Cardiac muscle cell (in vitro differentiated cells and primary cell): ENCODE measurements at regions not wholly inside any gene's neighbourhood (a gene's known extent, or its start where the extent isn't known, plus 50 kb on each side); places are given as distances from the start of the nearest gene placed in this dataset.

Experiments
- DNase-seq, 2 donors: peaks; one replicate each; pipeline versions ENCODE4 v3.0.0 to v3.0.0-alpha.2; 2010 to 2017; ENCODE audit warnings: low read depth in 1 of 2, low spot score in 1 of 2
- H3K27ac ChIP-seq: fragments of 200-600 bp; sonication (generic); 2 replicates; pipeline ENCODE4 v1.5.1; 2016
- H3K27me3 ChIP-seq: fragments of 200-600 bp; sonication (generic); 2 replicates; pipeline ENCODE4 v1.6.0; 2016; ENCODE audit warnings: control low read depth
- H3K36me3 ChIP-seq: fragments of 200-600 bp; sonication (generic); 2 replicates; pipeline ENCODE4 v1.5.1; 2016; ENCODE audit warnings: control low read depth
- H3K4me1 ChIP-seq: fragments of 200-600 bp; sonication (generic); 2 replicates; pipeline ENCODE4 v1.8.1; 2017; ENCODE audit warnings: low read depth, mild to moderate bottlenecking, mixed run types
- H3K4me3 ChIP-seq: fragments of 200-600 bp; sonication (generic); 2 replicates; pipeline ENCODE4 v1.5.1; 2016; ENCODE audit warnings: mild to moderate bottlenecking
- H3K9me3 ChIP-seq: fragments of 200-600 bp; sonication (generic); 2 replicates; pipeline ENCODE4 v1.5.1; 2017; ENCODE audit warnings: low read depth, mild to moderate bottlenecking, control low read depth
- TF ChIP-seq, protein P1 (sequence below): IDR thresholded peaks from 2 replicates; pipeline ENCODE4 v1.5.1; 2012; ENCODE audit warnings: low read depth, mild to moderate bottlenecking, low read length

DNA sequence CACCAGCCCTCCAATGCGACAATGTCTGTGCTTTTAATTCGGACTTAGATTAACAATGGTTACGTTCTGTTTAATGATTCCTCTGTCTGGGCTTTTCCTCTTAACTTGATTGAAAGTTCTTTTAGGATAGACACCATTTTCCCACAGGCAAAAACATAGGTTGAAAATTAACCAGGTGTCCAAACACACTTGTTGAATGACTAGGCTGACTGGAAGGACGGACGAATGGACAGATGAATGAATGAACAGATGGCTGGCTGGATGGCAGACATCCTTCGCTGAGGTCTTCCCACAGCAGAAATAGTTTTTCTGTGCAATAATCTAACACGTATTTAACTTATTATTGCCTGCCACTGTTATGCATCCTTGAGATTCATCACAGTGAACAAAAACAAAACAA lies 298.8 kb downstream of the SRBD1 start:
- no peaks in the 10 kb centered on the region for H3K27me3 ChIP-seq

DNA sequence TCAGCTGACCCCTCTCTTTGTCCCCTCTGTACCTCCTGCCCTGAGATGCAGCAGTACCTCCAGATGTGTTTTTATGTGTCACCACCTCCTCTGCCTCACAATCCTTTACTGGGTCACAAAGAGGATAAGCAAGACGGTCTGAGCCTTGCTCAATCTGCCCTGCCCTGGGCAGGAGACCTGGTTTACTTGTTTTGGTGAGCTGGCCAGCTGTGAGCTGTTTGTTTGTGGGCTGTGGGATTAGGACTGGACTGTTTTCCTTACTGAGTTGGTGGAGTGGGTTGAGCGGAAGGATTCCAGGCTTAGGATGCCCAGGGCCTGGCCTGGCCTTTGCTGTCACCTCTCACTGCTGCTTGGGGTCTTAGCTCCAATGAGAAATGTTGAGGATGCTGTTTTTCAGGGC lies 299.5 kb downstream of the SRBD1 start:
- TF ChIP-seq, protein P1, sequence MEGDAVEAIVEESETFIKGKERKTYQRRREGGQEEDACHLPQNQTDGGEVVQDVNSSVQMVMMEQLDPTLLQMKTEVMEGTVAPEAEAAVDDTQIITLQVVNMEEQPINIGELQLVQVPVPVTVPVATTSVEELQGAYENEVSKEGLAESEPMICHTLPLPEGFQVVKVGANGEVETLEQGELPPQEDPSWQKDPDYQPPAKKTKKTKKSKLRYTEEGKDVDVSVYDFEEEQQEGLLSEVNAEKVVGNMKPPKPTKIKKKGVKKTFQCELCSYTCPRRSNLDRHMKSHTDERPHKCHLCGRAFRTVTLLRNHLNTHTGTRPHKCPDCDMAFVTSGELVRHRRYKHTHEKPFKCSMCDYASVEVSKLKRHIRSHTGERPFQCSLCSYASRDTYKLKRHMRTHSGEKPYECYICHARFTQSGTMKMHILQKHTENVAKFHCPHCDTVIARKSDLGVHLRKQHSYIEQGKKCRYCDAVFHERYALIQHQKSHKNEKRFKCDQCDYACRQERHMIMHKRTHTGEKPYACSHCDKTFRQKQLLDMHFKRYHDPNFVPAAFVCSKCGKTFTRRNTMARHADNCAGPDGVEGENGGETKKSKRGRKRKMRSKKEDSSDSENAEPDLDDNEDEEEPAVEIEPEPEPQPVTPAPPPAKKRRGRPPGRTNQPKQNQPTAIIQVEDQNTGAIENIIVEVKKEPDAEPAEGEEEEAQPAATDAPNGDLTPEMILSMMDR: no peak

More for the DNA sequence above, 298.8 kb downstream of the SRBD1 start:
- no peak overlapping the region for H3K4me3 ChIP-seq
- TF ChIP-seq, protein P1: no peak
- no peaks in the 10 kb centered on the region for H3K9me3 ChIP-seq
- no peak for DNase-seq
- H3K36me3 ChIP-seq: no peaks in the 10 kb centered on the region
- no peak overlapping the region for H3K27ac ChIP-seq
- H3K4me1 ChIP-seq: no peaks in the 10 kb centered on the region

DNA sequence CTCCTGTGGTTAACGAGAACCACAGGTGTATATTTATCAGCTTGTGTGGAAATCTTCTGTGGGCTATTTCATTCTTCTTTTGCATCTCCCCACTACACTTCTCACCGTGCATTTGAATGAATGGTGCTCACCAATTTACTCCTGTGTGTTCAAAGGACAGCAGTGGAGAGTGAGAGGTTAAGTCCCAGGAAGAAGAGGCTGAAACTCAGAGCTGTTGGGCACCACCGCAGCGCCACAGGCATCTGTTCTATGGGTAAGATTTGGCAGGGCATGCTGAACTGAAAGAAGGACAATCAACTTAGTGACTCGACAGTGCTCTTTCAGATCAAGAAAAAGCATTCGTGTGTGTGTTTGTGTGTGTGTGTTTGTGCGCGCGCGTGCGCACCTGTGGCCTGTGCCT lies 297.9 kb upstream of the SIX2 start:
- Histone ChIP-seq H3K27ac (no peak overlapping the region), H3K36me3 (no peaks in the 10 kb centered on the region), H3K4me3 (no peak overlapping the region), H3K9me3 (no peaks in the 10 kb centered on the region), H3K4me1 (no peaks in the 10 kb centered on the region), H3K27me3 (peaks cover 3% of the 10 kb centered on the region)
- no peak for DNase-seq
- TF ChIP-seq, protein P1: no peak

More for the DNA sequence above, 299.5 kb downstream of the SRBD1 start:
- Histone ChIP-seq H3K9me3 (no peaks in the 10 kb centered on the region), H3K4me1 (no peaks in the 10 kb centered on the region), H3K4me3 (no peak overlapping the region), H3K36me3 (no peaks in the 10 kb centered on the region), H3K27ac (no peak overlapping the region), H3K27me3 (no peaks in the 10 kb centered on the region)
- no peak for DNase-seq

DNA sequence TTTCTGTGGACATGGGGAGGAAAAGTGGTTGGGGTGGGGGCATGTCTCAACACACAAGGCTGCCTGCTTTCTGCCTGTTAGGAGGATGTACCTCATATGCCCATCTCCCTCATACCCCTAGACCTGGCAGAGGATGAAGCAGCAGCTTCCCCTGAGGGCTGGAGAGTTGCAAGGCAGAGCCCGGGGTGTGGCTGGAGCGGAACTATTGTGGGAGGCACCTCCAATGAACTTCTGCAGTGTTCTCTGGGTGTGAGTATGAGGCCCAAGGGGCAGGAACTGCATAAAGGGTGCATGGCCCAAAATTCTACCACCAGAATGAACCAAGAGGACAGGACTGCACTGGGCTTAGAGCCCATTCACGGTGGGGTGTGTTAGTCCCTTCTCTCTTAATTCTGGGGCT lies 296.3 kb upstream of the SIX2 start:
- Histone ChIP-seq H3K4me3 (no peak overlapping the region), H3K36me3 (no peaks in the 10 kb centered on the region), H3K27ac (no peak overlapping the region), H3K9me3 (no peaks in the 10 kb centered on the region), H3K27me3 (peaks cover 3% of the 10 kb centered on the region), H3K4me1 (no peaks in the 10 kb centered on the region)
- no peak for DNase-seq
- TF ChIP-seq, protein P1: no peak

DNA sequence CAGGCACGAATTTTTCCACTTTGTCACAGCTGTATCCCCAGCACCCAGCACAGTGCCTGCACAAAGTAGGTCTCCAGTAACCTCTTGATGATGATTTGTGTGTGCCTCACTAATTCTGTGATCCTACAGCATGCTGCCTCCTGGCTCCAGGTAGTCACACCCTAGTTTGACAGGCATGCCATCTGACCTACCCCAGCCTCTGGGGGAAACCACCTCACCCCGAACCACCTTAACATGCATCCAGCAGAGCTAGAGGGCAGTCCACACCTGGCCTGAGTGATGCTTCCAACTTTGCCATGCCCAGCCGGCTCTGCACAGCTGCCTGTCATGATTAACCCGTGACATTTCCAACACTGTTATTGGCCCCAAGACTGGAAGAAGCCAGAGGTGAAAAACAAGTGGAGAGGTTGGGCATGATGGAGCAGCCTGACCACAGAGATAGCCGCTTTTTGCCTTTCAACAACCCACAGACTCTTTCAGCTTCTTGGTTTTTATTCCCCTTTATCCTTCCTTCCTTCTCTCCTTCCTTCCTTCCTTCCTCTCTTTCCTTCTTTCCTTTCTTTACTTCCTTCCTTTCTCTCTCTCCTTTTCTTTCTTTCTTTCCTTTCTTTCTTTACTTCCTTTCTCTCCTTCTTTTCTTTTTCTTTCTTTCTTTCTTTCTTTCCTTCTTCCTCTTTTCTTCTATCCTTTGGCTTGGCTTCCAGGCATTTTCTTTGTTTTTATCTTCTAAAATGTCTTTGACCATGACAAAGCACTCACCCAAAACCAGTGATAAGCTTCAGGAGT lies 294.4 kb upstream of the SIX2 start:
- no peaks in the 10 kb centered on the region for H3K4me1 ChIP-seq
- no peak overlapping the region for H3K27ac ChIP-seq
- H3K36me3 ChIP-seq: no peaks in the 10 kb centered on the region
- no peak overlapping the region for H3K4me3 ChIP-seq
- H3K27me3 ChIP-seq: peaks cover 3% of the 10 kb centered on the region
- no peak for DNase-seq
- TF ChIP-seq, protein P1: no peak
- no peaks in the 10 kb centered on the region for H3K9me3 ChIP-seq
